Caki2 (cell line): ENCODE measurements at regions not wholly inside any gene's neighbourhood (a gene's known extent, or its start where the extent isn't known, plus 50 kb on each side); places are given as distances from the start of the nearest gene placed in this dataset.

ENCODE experiments used
- DNase-seq: peaks from one replicate; pipeline ENCODE4 v3.0.0-alpha.2; 2015; ENCODE audit warnings: low read depth
- in situ Hi-C: cut with HindIII; loops from 2 replicates; pipeline ENCODE4 v1.10.0; 2016; ENCODE audit warnings: low sequenced_read_pairs, low pct_unique_long_range_greater_than_20kb, mixed read lengths

DNA sequence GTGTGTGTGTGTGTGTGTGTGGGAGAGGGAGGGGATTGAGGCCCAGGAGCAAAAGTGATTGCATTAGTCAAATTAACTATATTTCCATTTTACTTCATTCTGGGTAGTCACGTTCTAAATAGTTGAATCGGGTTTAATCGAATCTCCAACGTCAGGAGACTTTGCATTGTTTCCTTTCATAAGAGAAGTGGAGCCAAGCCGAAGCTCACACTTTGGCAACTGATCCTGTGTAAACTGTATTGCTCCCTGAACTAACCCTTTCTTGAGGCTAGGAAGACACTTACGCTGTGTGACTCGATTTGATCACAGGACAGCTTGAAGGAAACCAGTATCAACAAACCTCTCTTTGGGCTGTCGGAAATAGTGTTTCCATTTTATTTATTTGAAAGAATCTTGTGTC is 363.4 kb upstream of the ATP2B1 start:
- in situ Hi-C loops, result no loop called here
- DNase-seq, result no peak

DNA sequence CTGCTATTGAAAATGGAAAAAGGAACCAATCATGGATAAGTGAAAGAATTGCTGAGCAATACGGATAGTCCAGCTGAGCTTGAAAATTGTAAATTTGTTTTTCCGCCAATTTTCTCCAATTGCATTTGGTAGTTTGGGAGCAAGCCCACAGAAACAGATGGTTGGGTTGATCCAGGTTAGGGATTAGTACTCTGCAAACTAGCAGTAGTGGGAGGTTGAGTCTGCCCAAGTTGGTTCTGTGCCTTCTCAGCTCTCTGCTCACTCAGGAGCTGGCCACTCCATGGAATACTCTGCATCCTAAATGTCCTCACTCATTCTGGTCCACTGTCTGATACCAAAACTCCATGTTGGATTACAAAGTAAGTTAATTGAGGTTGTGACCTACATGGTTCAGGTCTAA is 361.1 kb upstream of the ATP2B1 start:
- no peak for DNase-seq
- in situ Hi-C loops, result no loop called here

DNA sequence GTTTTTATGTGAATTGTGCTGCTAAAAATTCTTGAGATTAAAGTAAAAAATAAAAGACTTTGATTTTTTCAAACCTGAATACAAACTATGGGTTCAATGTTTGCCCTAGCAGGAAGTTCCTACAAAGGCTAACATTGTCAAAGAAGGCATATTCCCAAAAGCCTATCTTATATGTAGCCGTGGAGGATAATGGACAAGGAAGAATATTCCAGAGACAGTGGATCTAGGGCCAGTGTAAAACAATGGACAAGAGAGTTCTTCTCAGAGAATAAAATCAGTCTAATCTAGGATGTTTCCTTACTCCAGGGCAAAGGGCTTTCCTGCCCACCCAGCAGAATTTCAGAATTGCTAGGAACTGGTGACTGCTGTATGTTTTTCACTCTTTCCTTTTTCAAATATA is 359.2 kb upstream of the ATP2B1 start:
- in situ Hi-C loops, result no loop called here

DNA sequence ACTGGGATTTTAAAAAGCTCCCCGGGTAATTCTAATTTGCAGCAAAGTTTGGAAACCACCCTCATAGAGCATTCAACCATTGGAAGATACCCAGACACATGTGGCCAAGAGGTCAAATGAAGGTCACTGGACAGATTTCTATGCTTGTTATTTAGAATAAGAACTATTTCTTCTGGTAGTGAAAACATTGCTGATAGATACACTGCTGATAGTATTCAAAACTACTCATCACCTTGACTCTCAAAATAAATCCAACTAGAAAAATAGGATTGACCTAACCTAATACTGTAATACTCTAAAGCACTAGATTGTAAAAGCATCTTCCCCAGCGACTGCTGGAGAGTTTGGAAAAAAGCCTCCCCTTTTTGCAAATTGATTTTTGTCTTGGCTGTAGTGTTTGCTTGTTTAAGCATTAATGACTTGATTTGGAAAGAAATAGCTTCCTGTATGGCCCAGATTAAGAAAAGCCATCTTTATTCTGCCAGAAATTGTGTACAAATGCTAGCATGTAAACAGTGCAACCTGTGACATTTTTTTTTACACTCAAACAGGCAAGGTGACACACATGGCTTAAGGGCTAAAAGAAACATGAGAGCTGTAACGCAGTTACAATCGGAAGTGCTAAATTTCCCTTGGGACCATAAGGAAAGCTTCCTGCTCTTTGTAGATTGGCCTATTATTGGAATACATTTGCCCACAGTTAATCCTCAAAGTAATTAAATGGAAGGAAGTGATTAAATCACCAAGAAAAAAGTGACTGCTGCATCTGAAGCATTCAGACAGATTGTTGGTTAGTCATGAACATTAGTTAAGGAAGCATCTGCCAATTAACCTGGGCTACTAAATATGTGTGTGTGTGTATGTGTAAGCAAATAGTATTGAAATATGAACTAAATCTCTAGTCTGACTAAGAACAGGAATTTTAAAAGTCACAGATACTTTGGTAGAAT is 356.5 kb upstream of the ATP2B1 start:
- DNase-seq, result no peak

More for the DNA sequence above, 359.2 kb upstream of the ATP2B1 start:
- no peak for DNase-seq

DNA sequence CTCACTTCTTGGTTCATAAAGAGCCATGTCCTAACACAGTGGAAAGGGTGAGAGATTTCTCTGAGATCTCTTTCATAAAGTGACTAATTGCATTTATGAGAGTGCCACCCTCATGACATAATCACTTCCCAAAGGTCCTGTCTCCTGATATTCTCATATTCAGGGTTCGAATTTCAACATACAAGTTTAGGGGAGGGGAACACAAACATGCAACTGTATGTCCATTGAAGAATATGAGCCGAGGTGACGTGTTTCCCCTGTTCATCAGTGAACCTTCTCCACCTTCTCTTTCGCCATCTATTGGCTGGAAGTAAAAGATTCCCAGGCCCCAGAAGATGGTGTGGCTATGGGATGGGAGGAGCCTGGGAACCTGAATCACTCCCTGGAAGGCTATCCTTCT is 354.2 kb upstream of the ATP2B1 start:
- in situ Hi-C loops, result no loop called here
- DNase-seq, result no peak

More for the DNA sequence above, 356.5 kb upstream of the ATP2B1 start:
- in situ Hi-C loops, result no loop called here

DNA sequence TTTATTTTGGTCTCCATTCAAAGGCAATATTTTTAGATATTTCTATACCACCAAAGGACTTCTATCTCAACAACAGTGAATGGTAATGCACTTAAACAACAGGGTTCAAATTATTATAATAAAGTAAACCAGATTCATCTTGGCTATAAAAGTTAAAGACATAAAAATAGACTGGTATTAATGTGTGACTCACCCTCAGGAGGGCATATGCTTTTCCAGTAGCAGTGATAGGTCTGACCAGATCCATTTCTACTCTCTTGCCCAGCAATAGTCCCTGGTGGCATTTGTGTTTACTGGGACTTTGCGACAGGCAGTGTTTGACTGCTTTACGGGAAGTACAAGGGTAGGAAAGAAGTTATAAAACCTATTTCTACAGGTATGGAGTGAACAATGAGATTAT is 353.2 kb upstream of the ATP2B1 start:
- in situ Hi-C loops, result no loop called here
- DNase-seq, result no peak

DNA sequence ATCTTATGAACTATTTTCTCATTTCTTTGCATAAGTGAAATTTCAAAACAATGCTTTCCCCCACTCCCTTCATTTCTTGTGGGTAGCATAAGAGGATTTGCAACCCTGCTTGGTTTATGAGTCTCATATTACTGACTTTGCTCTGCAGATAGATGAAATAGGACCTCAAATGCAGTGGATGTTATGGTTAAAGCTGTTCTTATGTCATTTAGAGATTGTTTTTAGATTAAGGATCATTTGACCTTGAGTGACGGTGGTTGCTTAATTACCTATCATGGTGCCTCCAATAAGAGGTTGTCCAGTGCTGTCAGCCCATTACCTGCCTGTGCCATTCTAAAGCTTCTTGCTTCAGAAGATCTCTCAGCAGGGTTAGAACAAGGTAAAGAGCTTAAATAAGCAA is 351.4 kb upstream of the ATP2B1 start:
- no peak for DNase-seq
- in situ Hi-C loops, result no loop called here

DNA sequence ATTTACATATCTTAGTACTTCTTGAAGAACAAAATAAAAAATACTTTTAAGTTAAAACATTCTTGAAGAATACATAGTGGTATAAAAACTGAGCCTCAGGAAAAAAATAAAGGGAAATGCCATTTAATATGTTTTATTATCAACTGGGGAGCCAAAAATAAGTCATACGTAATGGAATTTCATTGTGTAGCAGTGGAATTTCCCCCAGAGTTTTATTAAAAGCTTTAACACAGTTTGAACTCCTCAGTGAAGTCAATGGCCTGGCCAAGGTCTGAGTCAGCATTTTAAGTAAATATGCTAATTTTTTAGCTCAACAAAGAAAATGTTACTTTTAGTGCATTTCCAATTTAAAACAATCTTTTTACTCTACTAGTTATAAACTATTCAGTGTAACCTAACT is 350.1 kb upstream of the ATP2B1 start:
- DNase-seq, result no peak
- in situ Hi-C loops, result no loop called here

DNA sequence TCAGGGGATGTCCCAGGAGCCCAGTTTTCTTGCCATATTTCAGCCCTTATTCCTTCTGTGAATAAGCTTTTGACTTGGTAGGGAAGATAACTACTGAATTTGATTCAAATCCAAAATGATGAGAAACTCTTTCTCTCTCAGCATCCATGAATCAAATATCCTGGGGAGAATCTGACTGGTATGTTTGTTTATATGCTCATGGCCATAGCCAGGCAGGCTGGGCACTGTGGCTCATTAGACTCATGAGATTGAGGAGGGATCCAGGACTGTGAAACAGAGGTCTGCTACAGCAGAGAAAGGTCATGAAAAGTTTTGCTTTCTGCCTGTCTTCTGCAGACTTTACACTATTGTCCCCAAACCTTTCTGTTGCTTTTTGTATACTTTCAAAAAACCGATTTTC is 346.4 kb upstream of the ATP2B1 start:
- in situ Hi-C loops, result no loop called here
- no peak for DNase-seq

DNA sequence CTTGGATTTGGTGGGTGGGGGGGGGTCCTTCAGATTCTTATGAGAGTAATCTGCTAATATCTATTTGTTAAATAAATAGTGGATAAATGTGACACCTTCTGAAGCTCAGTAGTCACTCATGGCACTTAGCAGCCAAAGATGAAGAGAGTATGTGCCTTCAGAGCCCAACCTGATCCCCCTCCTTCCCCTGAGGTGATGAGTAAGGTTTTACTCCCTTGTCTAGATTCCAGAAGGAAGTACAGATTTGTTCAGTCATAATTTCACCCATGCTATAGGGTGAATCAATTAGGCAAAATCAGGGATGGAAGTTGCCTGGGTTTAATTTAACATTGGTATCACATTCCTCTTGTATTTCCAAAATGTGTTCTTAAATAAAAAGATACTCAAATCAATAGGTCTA is 340.3 kb upstream of the ATP2B1 start:
- DNase-seq, result no peak
- in situ Hi-C loops, result no loop called here

DNA sequence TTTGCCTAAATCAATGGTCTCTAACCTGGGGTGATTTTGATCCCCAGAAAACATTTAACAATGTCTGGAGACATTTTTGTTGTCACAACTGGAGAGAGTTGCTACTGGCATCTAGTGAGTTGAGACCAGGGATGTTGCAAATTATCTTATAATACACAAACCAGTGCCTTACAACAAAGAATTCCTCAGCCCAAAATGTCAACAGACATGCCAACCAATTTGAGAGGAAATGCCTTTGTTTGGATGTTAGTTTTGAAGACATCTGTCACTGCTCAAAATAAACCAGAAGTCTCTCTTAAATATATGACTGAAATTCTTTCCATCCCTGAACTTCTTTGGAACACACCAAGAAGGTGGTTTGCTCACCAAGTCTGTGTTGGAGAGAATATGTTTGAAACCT is 336.9 kb upstream of the ATP2B1 start:
- no peak for DNase-seq
- in situ Hi-C loops, result no loop called here

DNA sequence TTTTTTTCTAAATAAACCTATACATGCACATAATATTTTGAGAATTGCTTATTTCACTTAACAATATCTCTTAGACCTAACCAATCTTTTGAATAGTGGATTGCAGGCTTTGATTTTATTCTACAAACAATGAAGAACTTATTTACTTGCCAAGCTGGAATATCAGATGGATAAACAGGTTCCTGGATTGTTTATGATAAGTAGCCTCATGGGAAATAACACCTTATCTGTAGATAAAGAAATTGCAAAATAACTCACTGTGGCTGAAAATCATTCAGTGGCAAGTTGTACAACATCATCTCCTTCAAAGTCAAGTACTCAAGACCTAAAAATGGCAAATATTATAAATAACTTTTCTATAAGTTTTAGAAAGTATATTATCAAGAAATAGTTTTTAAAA is 335.4 kb upstream of the ATP2B1 start:
- no peak for DNase-seq
- in situ Hi-C loops, result no loop called here

DNA sequence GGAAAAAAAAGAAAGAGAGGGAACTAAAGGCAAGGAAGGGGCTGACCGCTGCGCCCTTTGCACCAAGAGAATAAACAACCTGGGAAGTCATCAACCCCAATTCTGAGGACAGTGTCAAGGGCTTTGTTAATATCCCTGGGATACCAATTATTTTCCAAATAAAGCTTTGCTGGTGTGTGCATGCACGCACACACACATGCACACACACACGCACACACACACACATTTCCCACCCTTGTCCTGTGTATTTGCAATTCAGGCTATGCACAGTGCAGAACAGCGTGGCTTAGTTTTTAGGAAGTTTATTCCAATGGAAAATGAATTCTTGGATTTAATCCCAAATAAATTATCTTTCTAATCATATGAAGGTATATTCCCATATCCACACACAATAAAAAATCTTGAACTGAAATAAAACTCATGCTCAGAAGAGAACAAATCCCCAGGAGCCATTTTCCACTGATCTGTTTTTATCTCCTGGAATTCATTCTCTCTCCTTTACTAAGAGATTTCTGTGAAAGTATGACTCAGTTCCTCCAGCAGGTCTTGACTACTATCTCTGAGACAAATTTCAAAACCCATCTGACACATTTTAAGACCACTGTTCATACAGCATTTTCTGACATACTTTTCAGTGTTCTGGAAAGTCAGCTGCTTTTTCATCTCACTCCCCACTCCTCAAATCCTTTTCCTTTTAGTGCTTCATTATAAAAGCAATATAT is 334.4 kb upstream of the ATP2B1 start:
- in situ Hi-C loops, result no loop called here
- no peak for DNase-seq

DNA sequence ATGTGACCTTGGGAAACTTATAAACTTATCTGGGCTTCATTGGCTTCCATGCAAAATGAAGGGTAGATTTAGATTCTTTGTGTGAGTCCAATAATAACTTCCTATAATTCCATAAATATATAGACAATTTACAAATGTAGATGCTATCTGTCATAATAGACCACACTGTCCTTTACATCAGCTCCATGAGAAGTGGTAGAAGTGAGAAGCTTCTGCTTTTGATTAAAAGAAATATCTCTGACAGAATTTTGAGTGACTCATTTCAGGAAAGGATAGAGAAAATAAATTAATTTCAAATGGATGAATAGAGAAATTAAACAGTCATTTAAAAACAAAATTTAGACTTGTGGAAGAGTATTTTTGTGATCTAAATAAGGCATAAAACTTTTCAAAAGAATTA is 329.7 kb upstream of the ATP2B1 start:
- in situ Hi-C loops, result no loop called here
- no peak for DNase-seq

DNA sequence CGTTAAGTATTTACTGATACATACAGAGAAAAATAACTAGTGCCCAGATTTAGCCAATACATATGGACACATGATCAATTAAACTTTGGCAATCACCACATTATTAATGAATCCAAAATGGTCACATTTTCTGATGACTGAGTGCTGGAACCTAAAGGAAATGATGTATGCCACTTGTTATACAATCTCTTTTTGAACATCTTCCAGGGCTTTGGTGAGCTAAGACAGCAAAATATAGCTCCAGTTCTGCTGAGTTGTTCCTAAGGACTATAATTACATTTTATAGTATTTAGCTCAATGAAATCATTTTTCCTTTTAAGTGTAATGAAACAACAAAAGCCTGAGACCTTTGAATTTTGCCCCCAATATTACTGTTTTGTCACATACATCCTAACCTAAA is 329.1 kb upstream of the ATP2B1 start:
- in situ Hi-C loops, result no loop called here
- no peak for DNase-seq

DNA sequence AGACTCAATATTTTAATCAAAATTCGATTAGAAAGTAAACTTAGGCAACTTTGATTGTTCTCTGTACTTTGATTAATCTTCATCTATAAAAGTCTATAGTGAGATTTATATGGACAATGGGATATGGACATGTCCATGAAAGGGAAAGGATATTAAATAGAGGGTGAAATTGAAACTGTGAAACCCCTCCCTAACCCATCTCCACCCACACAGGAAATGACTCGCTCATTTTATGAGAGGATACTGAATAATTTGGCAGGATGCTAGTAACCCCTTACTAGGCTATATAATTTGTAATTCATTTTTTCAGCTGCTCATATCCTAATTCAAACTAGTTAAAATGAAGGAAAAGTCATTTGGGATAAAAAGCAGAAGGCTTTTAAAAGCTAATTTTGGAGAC is 328.0 kb upstream of the ATP2B1 start:
- in situ Hi-C loops, result no loop called here
- DNase-seq, result no peak

DNA sequence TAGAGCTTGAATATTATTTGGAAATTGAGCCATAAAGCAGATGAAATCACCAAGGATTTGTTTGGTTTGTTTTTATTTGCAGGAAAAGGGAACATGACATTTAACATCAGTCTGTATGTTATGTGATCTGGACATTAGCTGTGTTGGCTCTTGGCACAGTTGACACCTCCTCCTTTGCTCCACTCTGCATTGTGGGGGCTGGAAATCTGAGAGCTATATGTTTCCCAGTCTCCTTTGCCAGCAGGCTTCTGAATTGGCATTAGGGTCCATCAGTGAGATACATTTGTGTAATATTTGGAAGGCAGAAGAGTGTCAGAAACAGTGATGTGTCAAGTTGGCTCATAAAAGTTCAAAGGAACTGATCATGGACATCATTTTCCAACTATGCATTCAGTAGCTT is 322.1 kb upstream of the ATP2B1 start:
- in situ Hi-C loops, result no loop called here
- no peak for DNase-seq

DNA sequence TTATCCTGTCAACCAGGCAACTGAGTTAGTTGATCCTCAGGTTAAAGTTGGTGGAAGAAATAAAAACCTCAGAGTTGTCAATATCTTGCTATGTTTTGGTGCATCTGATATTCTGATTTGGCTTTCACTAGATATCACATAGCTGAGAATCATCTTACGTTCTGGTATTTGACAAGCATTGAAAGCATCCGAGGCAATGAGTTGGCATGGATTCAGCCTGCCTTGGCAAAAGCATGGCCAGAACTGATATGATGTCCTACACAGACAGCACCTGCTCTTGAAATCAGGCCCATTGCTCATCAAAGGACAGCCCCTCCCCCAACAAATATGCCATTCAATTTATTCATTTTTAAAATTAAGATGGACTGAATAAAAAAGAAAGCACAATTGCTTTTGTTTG is 320.7 kb upstream of the ATP2B1 start:
- no peak for DNase-seq

DNA sequence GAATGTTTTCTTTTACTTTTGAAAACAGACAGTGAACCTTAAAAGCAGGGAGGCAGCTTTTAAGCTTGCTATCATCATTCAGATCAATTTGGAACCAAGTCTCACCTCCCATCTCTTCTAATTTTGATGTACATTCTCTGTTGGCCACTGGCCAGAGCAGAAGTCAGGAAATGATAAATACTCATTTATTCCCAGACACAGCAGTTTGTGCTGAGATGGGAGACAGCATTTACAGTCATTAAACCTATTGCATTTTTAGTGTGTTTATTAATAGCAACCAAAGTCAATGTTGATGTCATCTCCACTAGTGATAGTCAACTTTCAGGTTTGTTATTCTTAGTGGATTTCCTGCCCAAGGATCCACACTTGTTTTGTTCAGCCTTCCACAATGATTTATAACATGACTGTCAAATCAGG is 320.0 kb upstream of the ATP2B1 start:
- DNase-seq, result no peak
- in situ Hi-C loops, result no loop called here

More for the DNA sequence above, 320.7 kb upstream of the ATP2B1 start:
- in situ Hi-C loops, result no loop called here
